SK-N-SH (cell line): ENCODE measurements at regions not wholly inside any gene's neighbourhood (a gene's known extent, or its start where the extent isn't known, plus 50 kb on each side); places are given as distances from the start of the nearest gene placed in this dataset.

Experiments
- CTCF ChIA-PET: fragments of 300-600, 350-600 bp; formaldehyde crosslinking; extraction: SDS; loops from one replicate; lab custom pipeline; 2021; lab: Yijun Ruan, JAX
- POLR2A ChIA-PET: fragments of 350-600 bp; sonication (Branson Sonifier 250); formaldehyde crosslinking; extraction: SDS; loops from one replicate; lab custom pipeline; 2020; ENCODE audit warnings: antibody characterized with exemption, inconsistent platforms; lab: Yijun Ruan, JAX
- DNase-seq: peaks from one replicate; pipeline ENCODE4 v3.0.0; 2012
- H2AFZ ChIP-seq: fragments of 200-600 bp; sonication (generic); 2 replicates; pipeline ENCODE4 v1.8.1; 2016; ENCODE audit warnings: antibody characterized with exemption, mild to moderate bottlenecking, low read depth
- H3F3A ChIP-seq: fragments of 200-600 bp; sonication (generic); replicated peaks from 2 replicates; pipeline ENCODE3; 2016; ENCODE audit warnings: antibody characterized with exemption, mild to moderate bottlenecking; ENCODE audit not compliant: insufficient read depth
- H3K27ac ChIP-seq, 2 experiments: fragments of 200-500 bp in 1 of 2; fragments of 200-600 bp in 1 of 2; sonication (Bioruptor generic) in 1 of 2; sonication (generic), shearing (Covaris generic) in 1 of 2; 2 replicates each; pipeline versions ENCODE4 v1.5.1 to v1.6.1; 2014 to 2016; ENCODE audit warnings: low read depth in 2 of 2, inconsistent platforms in 1 of 2, low read length in 1 of 2, mild to moderate bottlenecking in 1 of 2, mixed read lengths in 1 of 2
- H3K27me3 ChIP-seq: fragments of 200-600 bp; sonication (generic), shearing (Covaris generic); 2 replicates; pipeline ENCODE4 v1.6.1; 2016; ENCODE audit warnings: mixed run types; ENCODE audit not compliant: insufficient read depth
- H3K36me3 ChIP-seq, 2 experiments: fragments of 200-500 bp in 1 of 2; fragments of 200-600 bp in 1 of 2; sonication (Bioruptor generic) in 1 of 2; sonication (generic) in 1 of 2; replicated peaks in 1 of 2; 2 replicates each; pipeline versions ENCODE3 to v1.5.1; 2014 to 2016; ENCODE audit warnings: low read length in 1 of 2, mild to moderate bottlenecking in 1 of 2; ENCODE audit not compliant: insufficient read depth in 2 of 2, control insufficient read depth in 1 of 2
- H3K4me1 ChIP-seq, 2 experiments: fragments of 200-500 bp in 1 of 2; fragments of 200-600 bp in 1 of 2; sonication (Bioruptor generic) in 1 of 2; sonication (generic), shearing (Covaris generic) in 1 of 2; 2 replicates each; pipeline versions ENCODE4 v1.5.1 to v1.6.1; 2014 to 2016; ENCODE audit warnings: low read depth in 1 of 2, low read length in 1 of 2, mixed run types in 1 of 2; ENCODE audit not compliant: insufficient read depth in 2 of 2, control insufficient read depth in 1 of 2
- H3K4me2 ChIP-seq: fragments of 200-600 bp; sonication (generic), shearing (Covaris generic); 2 replicates; pipeline ENCODE4 v1.6.1; 2017; ENCODE audit warnings: mixed run types
- H3K4me3 ChIP-seq, 2 experiments: fragments of 200-500 bp in 1 of 2; fragments of 200-600 bp in 1 of 2; sonication (Bioruptor generic) in 1 of 2; sonication (generic), shearing (Covaris generic) in 1 of 2; 2 replicates each; pipeline versions ENCODE4 v1.5.1 to v1.8.1; 2014 to 2016; ENCODE audit warnings: low read depth in 2 of 2, inconsistent platforms in 1 of 2, low read length in 1 of 2, mild to moderate bottlenecking in 1 of 2, mixed read lengths in 1 of 2, moderate library complexity in 1 of 2
- H3K79me2 ChIP-seq: fragments of 200-600 bp; sonication (generic); 2 replicates; pipeline ENCODE4 v1.8.1; 2017; ENCODE audit warnings: mild to moderate bottlenecking; ENCODE audit not compliant: insufficient read depth
- H3K9ac ChIP-seq: fragments of 200-600 bp; sonication (generic); 2 replicates; pipeline ENCODE4 v1.6.1; 2017; ENCODE audit warnings: mixed run types
- H3K9me2 ChIP-seq: fragments of 200-600 bp; sonication (generic); 2 replicates; pipeline ENCODE4 v1.6.1; 2017; ENCODE audit warnings: mixed run types
- H3K9me3 ChIP-seq: fragments of 200-600 bp; sonication (generic); 2 replicates; pipeline ENCODE4 v1.6.1; 2017; ENCODE audit warnings: mixed run types, mild to moderate bottlenecking, moderate library complexity
- H4K20me1 ChIP-seq: fragments of 200-600 bp; sonication (generic); 2 replicates; pipeline ENCODE4 v1.6.1; 2017; ENCODE audit warnings: mild to moderate bottlenecking, mixed run types; ENCODE audit not compliant: insufficient read depth
- CHD2 ChIP-seq: fragments of 150-350 bp; IDR thresholded peaks from 2 replicates; pipeline ENCODE4 v1.6.1; 2018; ENCODE audit warnings: low read length; ENCODE audit not compliant: partially characterized antibody
- FOSL2 ChIP-seq: IDR thresholded peaks from 2 replicates; pipeline ENCODE4 v1.4.0; 2012; ENCODE audit warnings: low read depth, mild to moderate bottlenecking, moderate library complexity, borderline replicate concordance
- FOXJ3 ChIP-seq: sonication (generic); formaldehyde crosslinking; IDR thresholded peaks from 2 replicates; pipeline ENCODE4 v1.5.1; 2020; ENCODE audit warnings: mild to moderate bottlenecking, missing genetic modification reagents
- GABPA ChIP-seq: IDR thresholded peaks from 2 replicates; pipeline ENCODE4 v1.4.0; 2012; ENCODE audit warnings: low read depth, mild to moderate bottlenecking
- GATA2 ChIP-seq: sonication (generic); formaldehyde crosslinking; IDR thresholded peaks from 2 replicates; pipeline ENCODE4 v1.5.0; 2020; ENCODE audit warnings: mild to moderate bottlenecking, missing genetic modification reagents
- JUND ChIP-seq: IDR thresholded peaks from 2 replicates; pipeline ENCODE4 v1.4.0; 2012
- MAX ChIP-seq: IDR thresholded peaks from 2 replicates; pipeline ENCODE4 v1.4.0; 2012; ENCODE audit warnings: low read depth
- MEF2A ChIP-seq: IDR thresholded peaks from 2 replicates; pipeline ENCODE4 v1.4.0; 2012; ENCODE audit warnings: low read depth, borderline replicate concordance
- NRF1 ChIP-seq: IDR thresholded peaks from 2 replicates; pipeline ENCODE4 v1.6.1; 2012; ENCODE audit warnings: low read depth, mild to moderate bottlenecking, low read length
- PBX3 ChIP-seq: IDR thresholded peaks from 2 replicates; pipeline ENCODE4; 2012
- RFX5 ChIP-seq: IDR thresholded peaks from 2 replicates; pipeline ENCODE4 v1.6.1; 2012; ENCODE audit warnings: mild to moderate bottlenecking, improper control_type of control experiment, low read length
- SIN3A ChIP-seq: IDR thresholded peaks from 2 replicates; pipeline ENCODE4 v1.6.1; 2012; ENCODE audit warnings: low read depth, mild to moderate bottlenecking, low read length, moderate library complexity, borderline replicate concordance
- SMC3 ChIP-seq: IDR thresholded peaks from 2 replicates; pipeline ENCODE4 v1.6.1; 2012; ENCODE audit warnings: low read depth, low read length, improper control_type of control experiment
- TCF12 ChIP-seq: IDR thresholded peaks from 2 replicates; pipeline ENCODE4 v1.4.0; 2012
- WGBS: methylation state at CpG from one replicate; pipeline ENCODE4 v1.1.6; 2017; ENCODE audit warnings: low lambda C conversion rate; 5-methylcytosine and 5-hydroxymethylcytosine counted together
- TF ChIP-seq, protein P1 (sequence below): fragments of 150-350 bp; IDR thresholded peaks from 2 replicates; pipeline ENCODE4 v1.6.1; 2017; ENCODE audit warnings: antibody characterized with exemption, low read length, low read depth, borderline replicate concordance
- TF ChIP-seq, protein P2 (sequence below): fragments of 200-600 bp; sonication (generic); IDR thresholded peaks from 2 replicates; pipeline ENCODE4 v1.6.1; 2017; ENCODE audit warnings: antibody characterized with exemption, mild to moderate bottlenecking, moderate library complexity

DNA sequence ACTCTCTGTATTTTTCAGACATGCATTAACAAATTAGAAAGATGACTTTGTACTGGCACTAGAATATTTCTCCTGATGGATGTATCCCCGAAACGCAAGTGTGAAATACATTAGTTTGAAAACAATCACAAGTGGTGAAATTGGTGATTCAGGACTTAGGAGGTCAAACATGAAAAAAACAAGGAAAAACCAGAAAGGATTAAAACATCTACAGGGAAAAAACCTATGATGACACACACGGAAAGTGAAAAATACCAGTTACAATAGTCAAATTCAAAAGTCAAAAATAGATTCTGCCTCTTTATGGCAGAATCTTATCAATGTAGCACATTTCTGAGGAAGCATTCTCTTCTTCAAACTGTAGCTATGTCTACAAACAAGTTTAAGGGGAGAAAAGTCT lies 129.0 kb upstream of the SGK1 start (continued):
- TF ChIP-seq PBX3 = no peak
- no peak for TF ChIP-seq FOXJ3 (CRISPR knock-in tag)
- TF ChIP-seq NRF1 = no peak
- TF ChIP-seq JUND = no peak
- TF ChIP-seq, all 33 proteins: peak for 0

DNA sequence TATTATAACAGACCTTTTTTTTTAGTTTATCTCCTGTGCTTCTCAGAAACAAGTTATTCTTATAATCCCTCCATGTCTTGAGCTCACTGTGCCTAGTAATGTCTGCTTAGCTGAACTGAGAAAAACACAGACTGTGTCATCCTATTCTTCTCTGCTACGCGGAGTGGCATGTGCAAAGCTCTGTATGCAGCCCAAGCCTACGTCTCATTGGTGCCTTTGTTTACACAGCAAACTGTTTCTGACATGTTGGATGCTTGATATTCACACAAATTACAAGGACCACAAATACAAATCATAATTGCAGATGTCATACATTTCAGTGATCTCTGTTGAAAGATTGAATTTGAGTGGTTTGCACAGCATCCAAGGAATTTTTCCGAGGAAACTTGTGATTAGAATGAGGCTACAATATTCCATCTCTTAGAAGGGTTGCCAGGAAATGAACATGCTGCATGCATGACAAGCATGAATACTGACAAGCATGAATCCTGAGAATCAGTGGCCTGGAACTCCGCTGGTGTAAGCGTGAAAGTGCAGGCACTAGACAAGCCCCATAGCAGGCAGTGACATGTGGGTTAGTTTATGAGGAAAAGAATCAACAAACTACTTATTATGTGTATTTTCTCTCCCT lies 128.4 kb upstream of the SGK1 start:
- peak; percentile 33 for DNase-seq
- POLR2A ChIA-PET = no interaction called here
- H3K4me3 ChIP-seq = no peak overlapping the region

DNA sequence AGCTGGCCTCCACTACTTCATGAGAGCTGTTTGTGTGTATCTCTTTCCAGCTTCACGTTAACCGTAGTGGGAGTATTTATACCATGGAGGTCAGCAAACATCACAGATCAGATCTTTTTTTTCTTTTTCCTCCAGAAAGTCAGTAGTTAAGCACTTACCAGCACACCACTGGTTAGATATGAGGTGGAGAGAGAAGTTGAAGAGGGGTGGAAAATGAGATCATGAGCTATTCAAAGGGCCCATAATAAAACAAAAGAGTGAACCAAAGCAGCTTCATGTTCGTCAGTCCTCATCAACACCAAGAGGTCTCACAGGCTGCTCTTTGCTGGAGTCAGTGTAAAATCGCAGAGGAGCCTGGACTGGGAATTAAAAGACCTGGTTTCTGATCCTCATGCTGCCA lies 125.1 kb upstream of the SGK1 start:
- TF ChIP-seq RFX5 (no peak), GATA2 (CRISPR knock-in tag) (no peak), SIN3A (no peak), MAX (no peak), TCF12 (no peak), SMC3 (no peak), MEF2A (no peak), CHD2 (no peak), FOSL2 (no peak)
- TF ChIP-seq, protein P1, sequence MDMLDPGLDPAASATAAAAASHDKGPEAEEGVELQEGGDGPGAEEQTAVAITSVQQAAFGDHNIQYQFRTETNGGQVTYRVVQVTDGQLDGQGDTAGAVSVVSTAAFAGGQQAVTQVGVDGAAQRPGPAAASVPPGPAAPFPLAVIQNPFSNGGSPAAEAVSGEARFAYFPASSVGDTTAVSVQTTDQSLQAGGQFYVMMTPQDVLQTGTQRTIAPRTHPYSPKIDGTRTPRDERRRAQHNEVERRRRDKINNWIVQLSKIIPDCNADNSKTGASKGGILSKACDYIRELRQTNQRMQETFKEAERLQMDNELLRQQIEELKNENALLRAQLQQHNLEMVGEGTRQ = no peak
- TF ChIP-seq, all 33 proteins: peak for 0
- Histone ChIP-seq H3K36me3 (no peaks in the 10 kb centered on the region), H3K79me2 (no peaks in the 10 kb centered on the region), H3K4me1 (peaks cover 2 to 15% of the 10 kb centered on the region in 2 experiments; a peak in 2 of 4 replicates), H3K27ac (no peak overlapping the region), H3K9ac (no peak overlapping the region), H3F3A (peaks cover 21% of the 10 kb centered on the region), H3K4me2 (no peak overlapping the region), H4K20me1 (no peaks in the 10 kb centered on the region), H3K4me3 (no peak overlapping the region), H2AFZ (no peak overlapping the region), H3K9me3 (no peaks in the 10 kb centered on the region), H3K9me2 (no peaks in the 10 kb centered on the region), H3K27me3 (no peaks in the 10 kb centered on the region)
- DNase-seq = no peak
- POLR2A ChIA-PET = no interaction called here
- 95% methylated on average over 4 of the region's 4 CpGs for WGBS
- CTCF ChIA-PET = interaction anchor here (1.2 kb wide), 1 partner anchor 287 kb away, joined by 3 read pairs; no protein-coding TSS in a partner anchor

More for the DNA sequence above, 128.4 kb upstream of the SGK1 start:
- CTCF ChIA-PET = interaction anchor here (1.1 kb wide), 1 partner anchor 9 kb away, joined by 4 read pairs; no protein-coding TSS in a partner anchor
- no peaks in the 10 kb centered on the region for H3K36me3 ChIP-seq
- peak overlapping the region in 1 of 2 experiments; percentile 100; a peak in 2 of 4 replicates for H3K27ac ChIP-seq
- H3F3A ChIP-seq = peaks cover 31% of the 10 kb centered on the region
- WGBS = 83% methylated on average over 6 of the region's 6 CpGs
- H4K20me1 ChIP-seq = no peaks in the 10 kb centered on the region
- H3K9ac ChIP-seq = peak overlapping the region; percentile 65; the same call in 1 of the 2 replicates
- TF ChIP-seq GABPA = no peak
- TF ChIP-seq, protein P2, sequence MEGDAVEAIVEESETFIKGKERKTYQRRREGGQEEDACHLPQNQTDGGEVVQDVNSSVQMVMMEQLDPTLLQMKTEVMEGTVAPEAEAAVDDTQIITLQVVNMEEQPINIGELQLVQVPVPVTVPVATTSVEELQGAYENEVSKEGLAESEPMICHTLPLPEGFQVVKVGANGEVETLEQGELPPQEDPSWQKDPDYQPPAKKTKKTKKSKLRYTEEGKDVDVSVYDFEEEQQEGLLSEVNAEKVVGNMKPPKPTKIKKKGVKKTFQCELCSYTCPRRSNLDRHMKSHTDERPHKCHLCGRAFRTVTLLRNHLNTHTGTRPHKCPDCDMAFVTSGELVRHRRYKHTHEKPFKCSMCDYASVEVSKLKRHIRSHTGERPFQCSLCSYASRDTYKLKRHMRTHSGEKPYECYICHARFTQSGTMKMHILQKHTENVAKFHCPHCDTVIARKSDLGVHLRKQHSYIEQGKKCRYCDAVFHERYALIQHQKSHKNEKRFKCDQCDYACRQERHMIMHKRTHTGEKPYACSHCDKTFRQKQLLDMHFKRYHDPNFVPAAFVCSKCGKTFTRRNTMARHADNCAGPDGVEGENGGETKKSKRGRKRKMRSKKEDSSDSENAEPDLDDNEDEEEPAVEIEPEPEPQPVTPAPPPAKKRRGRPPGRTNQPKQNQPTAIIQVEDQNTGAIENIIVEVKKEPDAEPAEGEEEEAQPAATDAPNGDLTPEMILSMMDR = peak; percentile 25; the same call in 1 of the 2 replicates
- H3K9me3 ChIP-seq = no peaks in the 10 kb centered on the region
- H3K9me2 ChIP-seq = no peaks in the 10 kb centered on the region
- no peaks in the 10 kb centered on the region for H3K27me3 ChIP-seq
- H3K4me2 ChIP-seq = peak overlapping the region; percentile 55; the same call in 1 of the 2 replicates
- no peaks in the 10 kb centered on the region for H3K79me2 ChIP-seq
- H2AFZ ChIP-seq = peak overlapping the region; percentile 58; the same call in 1 of the 2 replicates
- H3K4me1 ChIP-seq = peaks cover 2 to 15% of the 10 kb centered on the region in 2 experiments; a peak in 2 of 4 replicates
